ENCODE measurements at regions not wholly inside any gene's neighbourhood (a gene's known extent, or its start where the extent isn't known, plus 50 kb on each side); places are given as distances from the start of the nearest gene placed in this dataset.

GRCh38 chr10:16304311-16304710 is 132.5 kb upstream of the PTER start:
- TF ChIP-seq EP300 (IDR thresholded peaks at IDR 0.05; ENCODE audit: low read depth), result no peak
- TF ChIP-seq CTCF (IDR thresholded peaks at IDR 0.05), result no peak
- TF ChIP-seq POLR2AphosphoS5 (IDR thresholded peaks at IDR 0.05), result no peak
- TF ChIP-seq POLR2A (IDR thresholded peaks at IDR 0.05), result no peak
- DNase-seq, result peak; percentile 8
- Histone ChIP-seq H3K36me3 (no peaks in the 10 kb centered on the region), H3K4me3 (no peak overlapping the region), H3K9me3 (no peaks in the 10 kb centered on the region), H3K27me3 (no peaks in the 10 kb centered on the region), H3K4me1 (no peaks in the 10 kb centered on the region), H3K27ac (no peak overlapping the region)
- intact Hi-C loops (cut with DNase I; ENCODE audit: low total_unique reads), result no loop called here
- 66% methylated on average over 4 of the region's 4 CpGs; no CpG with 5 or more reads in 1 of the 2 donors for WGBS, 2 donors (ENCODE audit: low coverage in 1 of 2)
- in situ Hi-C loops (cut with MboI; ENCODE audit: low pct_ligation_motif_present in 1 of 4, low pct_unique_long_range_greater_than_20kb in 1 of 4, low sequenced_read_pairs in 3 of 4), result no loop called here

- H3K4me1 ChIP-seq, result no peaks in the 10 kb centered on the region
- no peaks in the 10 kb centered on the region for H3K27me3 ChIP-seq
- WGBS, 2 donors (ENCODE audit: low coverage in 1 of 2), result 11 to 51% methylated on average over 1 of the region's 1 CpG
- no peak for DNase-seq
- in situ Hi-C loops (cut with MboI; ENCODE audit: low pct_ligation_motif_present in 1 of 4, low pct_unique_long_range_greater_than_20kb in 1 of 4, low sequenced_read_pairs in 3 of 4), result no loop called here
- no peak overlapping the region for H3K27ac ChIP-seq
- no peak overlapping the region for H3K4me3 ChIP-seq
- intact Hi-C loops (cut with DNase I; ENCODE audit: low total_unique reads), result no loop called here
- peaks cover 0 to 6% of the 10 kb centered on the region in 2 donors for H3K9me3 ChIP-seq
- H3K36me3 ChIP-seq, result no peaks in the 10 kb centered on the region
- TF ChIP-seq CTCF (IDR thresholded peaks at IDR 0.05), result no peak
- no peak for TF ChIP-seq POLR2A (IDR thresholded peaks at IDR 0.05)
- TF ChIP-seq POLR2AphosphoS5 (IDR thresholded peaks at IDR 0.05), result no peak
- no peak for TF ChIP-seq EP300 (IDR thresholded peaks at IDR 0.05; ENCODE audit: low read depth)
These were observed 126.4 kb upstream of the PTER start for GRCh38 chr10:16310440-16310839.

- DNase-seq, result no peak
- TF ChIP-seq CTCF (IDR thresholded peaks at IDR 0.05) (no peak), EP300 (IDR thresholded peaks at IDR 0.05; ENCODE audit: low read depth) (no peak), POLR2A (IDR thresholded peaks at IDR 0.05) (no peak), POLR2AphosphoS5 (IDR thresholded peaks at IDR 0.05) (no peak)
- no peaks in the 10 kb centered on the region for H3K27me3 ChIP-seq
- in situ Hi-C loops (cut with MboI; ENCODE audit: low pct_ligation_motif_present in 1 of 4, low pct_unique_long_range_greater_than_20kb in 1 of 4, low sequenced_read_pairs in 3 of 4) (no loop called here), intact Hi-C loops (cut with DNase I; ENCODE audit: low total_unique reads) (no loop called here)
- peaks cover 0 to 6% of the 10 kb centered on the region in 2 donors for H3K9me3 ChIP-seq
- no peak overlapping the region for H3K4me3 ChIP-seq
- no peaks in the 10 kb centered on the region for H3K4me1 ChIP-seq
- H3K36me3 ChIP-seq, result no peaks in the 10 kb centered on the region
- no peak overlapping the region for H3K27ac ChIP-seq
These were observed 122.6 kb upstream of the PTER start for GRCh38 chr10:16314259-16314658.

- Histone ChIP-seq H3K4me1 (no peaks in the 10 kb centered on the region), H3K27ac (no peak overlapping the region), H3K27me3 (no peaks in the 10 kb centered on the region), H3K4me3 (no peak overlapping the region), H3K36me3 (no peaks in the 10 kb centered on the region), H3K9me3 (no peaks in the 10 kb centered on the region)
- DNase-seq, result no peak
- intact Hi-C loops (cut with DNase I; ENCODE audit: low total_unique reads), result no loop called here
- WGBS, 2 donors (ENCODE audit: low coverage in 1 of 2), result 73 to 83% methylated on average over 6 to 7 of the region's 7 CpGs
- TF ChIP-seq EP300 (IDR thresholded peaks at IDR 0.05; ENCODE audit: low read depth), result no peak
- TF ChIP-seq POLR2A (IDR thresholded peaks at IDR 0.05), result no peak
- no peak for TF ChIP-seq POLR2AphosphoS5 (IDR thresholded peaks at IDR 0.05)
- no peak for TF ChIP-seq CTCF (IDR thresholded peaks at IDR 0.05)
- in situ Hi-C loops (cut with MboI; ENCODE audit: low pct_ligation_motif_present in 1 of 4, low pct_unique_long_range_greater_than_20kb in 1 of 4, low sequenced_read_pairs in 3 of 4), result no loop called here
These were observed 119.9 kb upstream of the PTER start for GRCh38 chr10:16316733-16317390.
